Muscle layer of colon (tissue), 2 donors: ENCODE measurements at regions not wholly inside any gene's neighbourhood (a gene's known extent, or its start where the extent isn't known, plus 50 kb on each side); places are given as distances from the start of the nearest gene placed in this dataset.
"Not testable (repeated sequence)": the region's sequence is repeated elsewhere in the genome, so short reads cannot be mapped to it uniquely, and the experiment has no call there.

Experiments used
- H3K27ac ChIP-seq: one replicate; pipeline ENCODE4 v1.7.0; 2013; ENCODE audit warnings: low read depth, mild to moderate bottlenecking, low read length, moderate library complexity
- H3K27me3 ChIP-seq, 2 donors: one replicate each; pipeline ENCODE4 v1.7.0; 2013; ENCODE audit warnings: low read length in 2 of 2, mild to moderate bottlenecking in 2 of 2; ENCODE audit not compliant: insufficient read depth in 2 of 2, control insufficient read depth in 1 of 2
- H3K36me3 ChIP-seq: one replicate; pipeline ENCODE4 v1.7.0; 2013; ENCODE audit warnings: mild to moderate bottlenecking, low read length; ENCODE audit not compliant: insufficient read depth
- H3K4me1 ChIP-seq: one replicate; pipeline ENCODE4 v1.7.0; 2013; ENCODE audit warnings: mild to moderate bottlenecking, low read length; ENCODE audit not compliant: insufficient read depth
- H3K4me3 ChIP-seq, 2 donors: one replicate each; pipeline ENCODE4 v1.7.0; 2013; ENCODE audit warnings: low read length in 2 of 2, low read depth in 1 of 2, mild to moderate bottlenecking in 1 of 2, moderate library complexity in 1 of 2
- H3K9ac ChIP-seq: one replicate; pipeline ENCODE4 v1.7.0; 2013; ENCODE audit warnings: low read length
- H3K9me3 ChIP-seq: one replicate; pipeline ENCODE4 v1.7.0; 2013; ENCODE audit warnings: mild to moderate bottlenecking, low read length
- donor health status: abdominal sarcoma.
- donor health status: Adenocarcinoma of cecum.

DNA sequence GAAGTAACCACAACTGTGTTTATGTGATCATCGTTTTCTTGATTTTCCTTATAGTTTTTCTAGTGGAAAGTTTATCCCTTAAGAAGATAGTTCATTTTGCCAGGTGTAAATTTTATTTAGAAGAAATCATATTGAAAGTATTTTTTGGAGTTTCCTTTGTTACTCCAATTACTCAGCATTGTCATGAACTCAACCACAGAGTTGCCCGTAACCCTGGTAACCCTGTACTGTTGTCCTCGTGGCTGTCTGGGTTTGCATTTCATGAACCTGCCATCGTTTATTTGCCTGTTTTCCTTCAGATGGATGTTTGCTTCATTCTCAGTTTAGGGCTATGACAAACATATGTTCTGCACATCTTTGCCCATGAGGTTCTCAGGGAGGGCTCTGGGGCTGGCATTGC lies 534.3 kb downstream of the GOLGA6L6 start:
- H3K27ac ChIP-seq, H3K36me3 ChIP-seq, H3K9ac ChIP-seq, H3K27me3 ChIP-seq, H3K4me1 ChIP-seq, H3K4me3 ChIP-seq, H3K9me3 ChIP-seq: not testable (repeated sequence)

DNA sequence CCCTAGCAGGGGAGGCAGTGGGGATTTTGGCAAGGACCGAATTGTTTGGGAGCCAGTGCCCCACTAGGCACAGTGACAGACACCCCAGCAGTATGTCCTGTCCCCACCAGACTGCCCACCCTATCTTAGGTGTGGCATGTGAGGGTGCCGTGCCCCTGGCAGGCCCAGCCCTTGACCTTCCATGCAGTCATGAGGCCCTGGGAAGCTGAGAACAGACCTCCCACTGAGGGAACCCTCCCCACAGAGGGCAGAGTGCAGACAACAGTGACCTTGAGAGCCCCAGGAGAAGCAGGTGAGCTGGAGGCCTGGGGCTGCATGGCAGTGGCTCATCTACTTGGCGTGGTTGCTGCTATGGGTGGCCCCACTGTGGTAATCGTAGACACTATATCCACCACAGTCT lies 538.1 kb downstream of the GOLGA6L6 start:
- H3K27ac ChIP-seq, H3K36me3 ChIP-seq, H3K27me3 ChIP-seq, H3K4me1 ChIP-seq, H3K9ac ChIP-seq, H3K9me3 ChIP-seq, H3K4me3 ChIP-seq: not testable (repeated sequence)

DNA sequence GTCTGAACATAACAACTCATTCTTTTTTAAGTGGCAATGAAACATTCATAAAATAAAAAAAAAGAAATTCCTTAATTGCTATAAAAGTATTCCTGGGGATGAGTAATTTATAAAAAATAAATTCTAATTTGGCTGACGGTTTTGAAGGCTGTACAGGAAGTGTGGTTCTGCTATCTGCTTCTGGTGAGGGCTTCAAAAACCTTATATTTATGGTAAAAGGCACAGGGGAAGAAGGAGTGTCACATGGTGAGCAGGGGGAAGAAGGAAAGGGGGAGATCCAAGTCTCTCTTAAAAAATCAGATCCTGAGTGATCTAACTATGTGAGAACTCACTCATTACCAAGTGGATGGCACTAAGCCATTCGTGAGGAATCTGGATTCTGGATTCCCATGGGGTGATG lies 539.0 kb downstream of the GOLGA6L6 start:
- H3K27ac ChIP-seq, H3K27me3 ChIP-seq, H3K9me3 ChIP-seq, H3K4me1 ChIP-seq, H3K36me3 ChIP-seq, H3K4me3 ChIP-seq, H3K9ac ChIP-seq: not testable (repeated sequence)

DNA sequence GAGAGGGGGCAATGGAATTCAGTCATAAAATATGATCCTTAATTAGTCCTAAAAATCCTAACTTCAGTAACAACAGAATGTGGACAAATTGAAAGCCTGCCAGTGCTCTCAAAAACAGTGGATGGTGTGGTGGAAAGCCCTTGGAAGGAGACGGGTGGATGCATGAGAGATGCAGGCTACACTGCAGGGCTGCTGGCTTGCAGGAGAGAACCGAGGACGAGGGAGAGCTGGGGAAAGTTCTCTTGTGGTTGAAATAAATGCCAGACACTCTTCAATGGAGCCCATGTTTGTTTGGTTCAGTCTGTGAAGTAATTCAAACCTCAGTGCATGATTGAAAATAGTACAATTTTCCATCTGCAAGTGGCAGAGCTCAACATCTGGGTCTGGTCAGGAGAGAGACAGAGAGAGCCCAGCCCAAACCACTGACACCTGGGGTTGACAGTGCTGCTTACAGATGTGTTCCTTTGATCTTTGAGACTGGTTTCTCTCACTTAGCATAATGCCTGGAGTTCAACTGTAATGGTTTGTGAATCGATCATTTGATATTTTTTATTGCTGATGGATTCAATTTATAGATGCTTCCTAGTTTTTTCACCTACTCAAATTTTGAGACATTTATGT lies 544.9 kb downstream of the GOLGA6L6 start:
- not testable (repeated sequence) for H3K4me3 ChIP-seq, H3K27ac ChIP-seq, H3K27me3 ChIP-seq, H3K36me3 ChIP-seq, H3K9ac ChIP-seq, H3K9me3 ChIP-seq, H3K4me1 ChIP-seq

DNA sequence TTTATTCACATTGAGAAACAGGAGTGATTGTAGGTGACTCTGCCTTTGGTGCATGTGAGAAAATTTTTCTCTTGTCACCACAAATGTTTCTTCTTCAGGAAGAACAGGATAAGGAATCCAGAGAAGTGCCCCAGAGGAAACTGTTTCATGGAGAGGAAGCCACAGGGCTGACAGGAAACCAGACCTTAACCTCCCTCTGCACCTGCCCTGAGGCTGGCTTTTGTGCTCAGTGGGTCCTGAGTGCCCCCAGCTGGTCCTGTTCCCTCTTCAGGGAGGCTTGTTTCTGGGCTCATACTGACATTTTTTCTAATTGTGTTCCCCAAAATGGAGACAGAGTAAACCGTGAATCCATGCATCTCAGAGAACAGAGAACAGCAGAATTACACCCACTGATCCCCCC lies 546.3 kb downstream of the GOLGA6L6 start:
- H3K9ac ChIP-seq, H3K4me1 ChIP-seq, H3K36me3 ChIP-seq, H3K4me3 ChIP-seq, H3K27me3 ChIP-seq, H3K9me3 ChIP-seq, H3K27ac ChIP-seq: not testable (repeated sequence)

DNA sequence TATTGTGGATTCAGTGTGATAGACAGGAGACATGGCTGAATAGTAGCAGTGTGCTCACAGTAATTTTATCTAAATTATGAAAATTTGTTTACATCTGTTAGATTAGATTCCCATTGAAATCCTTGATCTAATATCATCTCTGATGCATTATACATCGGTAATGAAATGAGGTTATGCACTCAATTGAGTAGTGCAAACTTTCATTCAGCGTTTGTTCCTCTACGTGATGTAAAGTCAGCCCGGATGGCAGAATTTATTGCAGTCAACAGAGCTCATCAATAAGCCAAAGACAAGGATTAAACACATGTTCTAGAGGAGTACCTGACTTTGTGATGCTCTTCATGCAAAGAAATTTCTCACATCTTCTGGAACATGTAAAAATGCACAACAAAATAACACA lies 549.2 kb downstream of the GOLGA6L6 start:
- H3K9ac ChIP-seq, result no peak overlapping the region
- no peaks in the 10 kb centered on the region for H3K36me3 ChIP-seq
- no peak overlapping the region for H3K4me3 ChIP-seq
- no peak overlapping the region for H3K27ac ChIP-seq
- H3K9me3 ChIP-seq, result no peaks in the 10 kb centered on the region
- no peaks in the 10 kb centered on the region for H3K4me1 ChIP-seq
- no peaks in the 10 kb centered on the region for H3K27me3 ChIP-seq

DNA sequence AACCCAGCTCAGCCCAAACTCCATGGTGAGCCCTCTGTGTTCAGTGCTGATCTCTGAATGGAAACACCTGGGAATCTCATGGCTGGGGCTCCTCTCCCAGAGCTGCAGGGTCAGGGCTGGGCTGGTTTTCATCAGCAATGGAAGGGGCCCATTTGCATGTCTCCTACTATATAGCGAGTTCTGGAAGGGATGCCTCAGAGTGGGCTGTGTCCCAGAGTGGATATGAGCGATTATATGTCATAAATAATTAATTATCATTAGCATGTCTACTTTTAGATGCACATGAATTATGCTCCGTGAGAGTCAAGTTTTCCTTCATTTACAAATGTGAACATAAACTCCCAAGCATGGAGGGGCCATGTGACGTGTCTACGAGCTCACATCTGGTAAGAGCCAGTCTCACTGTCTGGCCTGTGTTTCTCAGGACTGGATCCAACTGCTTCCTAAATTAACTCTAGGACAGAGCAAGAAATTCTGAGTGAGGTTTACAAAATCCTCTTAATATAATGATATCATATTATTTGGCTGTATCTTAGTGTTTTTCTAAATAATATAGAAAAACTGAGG lies 553.4 kb downstream of the GOLGA6L6 start:
- H3K36me3 ChIP-seq, result no peaks in the 10 kb centered on the region
- no peaks in the 10 kb centered on the region for H3K4me1 ChIP-seq
- no peaks in the 10 kb centered on the region for H3K9me3 ChIP-seq
- H3K27me3 ChIP-seq, result no peaks in the 10 kb centered on the region
- H3K4me3 ChIP-seq, result no peak overlapping the region
- no peak overlapping the region for H3K9ac ChIP-seq
- no peak overlapping the region for H3K27ac ChIP-seq

DNA sequence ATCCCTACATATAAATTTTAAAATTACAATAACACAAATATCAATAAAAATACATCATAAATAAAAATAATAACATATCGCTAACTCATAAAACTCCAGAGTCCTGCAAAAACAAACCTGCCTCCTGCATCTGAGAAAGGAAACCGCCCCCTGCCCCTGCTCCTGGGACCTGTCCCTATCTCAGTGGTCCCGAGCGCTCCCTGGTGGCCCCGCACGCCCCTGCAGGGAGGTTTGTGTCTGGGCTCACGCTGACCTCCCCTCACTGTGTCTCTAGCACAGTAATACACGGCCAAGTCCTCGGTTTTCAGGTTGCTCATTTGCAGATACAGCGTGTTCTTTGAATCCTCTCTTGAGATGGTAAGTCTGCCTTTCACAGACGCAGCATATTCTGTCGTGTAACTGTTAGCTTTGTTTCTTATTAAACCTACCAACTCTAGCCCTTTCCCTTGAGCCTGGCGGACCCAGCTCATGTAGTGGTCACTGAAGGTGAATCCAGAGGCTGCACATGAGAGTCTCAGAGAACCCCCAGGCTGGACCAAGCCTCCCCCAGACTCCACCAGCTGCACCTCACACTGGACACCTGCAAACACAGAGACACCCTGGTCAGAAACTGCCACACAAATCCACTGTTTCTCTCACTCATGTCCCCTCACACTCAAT lies 554.1 kb downstream of the GOLGA6L6 start:
- Histone ChIP-seq H3K9ac (no peak overlapping the region), H3K27me3 (no peaks in the 10 kb centered on the region), H3K4me1 (no peaks in the 10 kb centered on the region), H3K36me3 (no peaks in the 10 kb centered on the region), H3K9me3 (no peaks in the 10 kb centered on the region), H3K27ac (no peak overlapping the region), H3K4me3 (no peak overlapping the region)

DNA sequence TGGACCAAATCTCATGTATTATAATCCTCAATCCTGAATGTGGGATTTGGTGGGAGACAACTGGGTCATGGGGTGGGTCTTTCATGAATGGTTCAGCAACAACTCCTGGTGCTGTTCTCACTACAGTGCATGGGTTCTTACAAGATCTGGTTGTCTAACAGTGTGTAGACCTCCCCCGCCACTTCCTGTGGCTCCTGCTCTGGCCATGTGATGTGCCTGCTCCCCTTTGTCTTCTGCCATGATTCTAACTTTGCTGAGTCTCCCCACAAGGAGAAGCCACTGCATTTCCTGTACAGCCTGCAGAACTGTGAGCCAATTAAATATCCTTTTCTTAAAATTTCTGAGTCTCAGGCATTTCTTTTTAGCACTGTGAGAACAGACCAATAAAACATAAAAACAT lies 557.5 kb downstream of the GOLGA6L6 start:
- no peak overlapping the region for H3K9ac ChIP-seq
- H3K27ac ChIP-seq, result no peak overlapping the region
- no peaks in the 10 kb centered on the region for H3K36me3 ChIP-seq
- no peak overlapping the region for H3K4me3 ChIP-seq
- no peaks in the 10 kb centered on the region for H3K9me3 ChIP-seq
- no peaks in the 10 kb centered on the region for H3K4me1 ChIP-seq
- no peaks in the 10 kb centered on the region for H3K27me3 ChIP-seq

DNA sequence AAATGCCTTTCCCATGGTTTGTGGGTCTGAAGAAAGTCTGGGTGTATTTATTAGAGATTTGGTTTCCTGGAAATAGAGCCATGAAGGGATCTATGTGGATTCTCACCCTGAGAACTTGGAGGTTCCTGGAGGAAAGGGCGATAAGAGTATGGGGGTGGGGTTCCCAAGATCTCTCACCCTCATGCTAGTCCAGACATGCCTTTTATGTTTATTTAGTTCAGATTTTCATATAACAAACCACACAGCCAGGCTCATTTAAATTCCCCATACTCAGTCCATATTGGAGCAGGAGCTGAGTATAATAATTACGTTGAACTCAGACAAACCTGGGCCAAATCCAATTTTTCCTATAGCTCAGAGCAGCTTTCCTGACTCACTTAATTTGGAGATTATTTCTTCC lies 566.6 kb downstream of the GOLGA6L6 start:
- Histone ChIP-seq H3K9me3 (no peaks in the 10 kb centered on the region), H3K27ac (no peak overlapping the region), H3K36me3 (no peaks in the 10 kb centered on the region), H3K4me1 (no peaks in the 10 kb centered on the region), H3K4me3 (no peak overlapping the region), H3K27me3 (no peaks in the 10 kb centered on the region), H3K9ac (no peak overlapping the region)

DNA sequence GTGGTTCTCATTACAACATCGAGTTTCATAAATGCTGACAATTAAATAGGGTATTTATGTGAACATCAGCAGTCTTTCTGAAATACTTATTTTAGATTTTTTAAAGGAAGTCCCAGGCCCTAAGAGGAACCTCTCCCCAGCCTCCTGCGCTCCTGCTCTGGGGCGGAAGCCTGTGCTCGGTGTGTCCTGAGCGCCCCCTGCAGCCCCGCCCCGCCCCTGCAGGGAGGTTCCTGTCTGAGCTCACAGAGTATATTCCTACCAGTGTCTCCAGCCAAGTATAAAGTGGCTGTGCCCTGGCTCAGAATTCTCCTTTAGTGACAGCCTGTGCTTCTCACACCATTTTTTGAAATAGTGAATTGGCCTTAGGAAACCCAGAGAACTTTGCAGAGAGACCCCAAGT lies 567.9 kb downstream of the GOLGA6L6 start:
- Histone ChIP-seq H3K9ac (no peak overlapping the region), H3K27me3 (no peaks in the 10 kb centered on the region), H3K4me1 (no peaks in the 10 kb centered on the region), H3K9me3 (no peaks in the 10 kb centered on the region), H3K36me3 (no peaks in the 10 kb centered on the region), H3K27ac (no peak overlapping the region), H3K4me3 (no peak overlapping the region)

DNA sequence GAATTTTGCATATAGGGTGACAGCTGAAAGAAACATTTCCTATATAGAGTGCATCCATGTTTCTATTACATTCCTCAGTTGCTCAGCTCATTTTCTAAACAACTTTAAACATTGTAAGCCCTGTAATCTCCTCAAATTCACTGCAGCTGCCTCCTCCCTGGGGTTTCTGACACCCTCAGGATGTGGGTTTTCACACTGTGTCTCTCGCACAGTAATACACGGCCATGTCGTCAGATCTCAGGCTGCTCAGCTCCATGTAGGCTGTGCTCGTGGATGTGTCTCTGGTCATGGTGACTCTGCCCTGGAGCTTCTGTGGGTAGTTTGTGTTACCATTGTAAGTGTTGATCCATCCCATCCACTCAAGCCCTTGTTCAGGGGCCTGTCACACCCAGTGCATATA lies 569.0 kb downstream of the GOLGA6L6 start:
- H3K4me1 ChIP-seq, H3K9ac ChIP-seq, H3K4me3 ChIP-seq, H3K27me3 ChIP-seq, H3K9me3 ChIP-seq, H3K36me3 ChIP-seq, H3K27ac ChIP-seq: not testable (repeated sequence)
